Caco-2 (cell line): ENCODE measurements at regions not wholly inside any gene's neighbourhood (a gene's known extent, or its start where the extent isn't known, plus 50 kb on each side); places are given as distances from the start of the nearest gene placed in this dataset.

Experiments
- BruUV-seq: library from RNA; stranded (reverse); fragments of 400-500 nt; replicated peaks from 2 replicates; lab custom pipeline; 2021; lab: Mats Ljungman, UMichigan
- CTCF ChIA-PET: fragments of 300-600 bp; sonication (Branson Sonifier 250); formaldehyde crosslinking; loops from one replicate; lab custom pipeline; 2022; ENCODE audit warnings: antibody characterized with exemption; lab: Charles Lee
- POLR2A ChIA-PET: fragments of 300-600 bp; sonication (Branson Sonifier 250); formaldehyde crosslinking; loops from one replicate; lab custom pipeline; 2022; ENCODE audit warnings: antibody characterized with exemption; lab: Charles Lee
- DNase-seq, 2 experiments: peaks; one replicate each; pipeline versions ENCODE4 v3.0.0 to v3.0.0-alpha.2; 2020 to 2022
- H3K27me3 ChIP-seq: replicated peaks from 2 replicates; pipeline ENCODE4 v1.6.0; 2011; ENCODE audit warnings: low read length; ENCODE audit not compliant: control insufficient read depth, insufficient read depth
- H3K36me3 ChIP-seq: 2 replicates; pipeline ENCODE4 v1.5.1; 2011; ENCODE audit warnings: low read length; ENCODE audit not compliant: control insufficient read depth, insufficient read depth
- H3K4me1 ChIP-seq: fragments of 250-450 bp; sonication (Bioruptor Pico); 2 replicates; pipeline ENCODE4 v1.5.1; 2020; ENCODE audit warnings: mild to moderate bottlenecking
- H3K4me3 ChIP-seq: 2 replicates; pipeline ENCODE4 v1.5.1; 2011; ENCODE audit warnings: low read depth, mild to moderate bottlenecking, control low read depth, low read length
- H3K9me3 ChIP-seq: fragments of 250-450 bp; sonication (Bioruptor Pico); 2 replicates; pipeline ENCODE4 v1.5.1; 2020; ENCODE audit warnings: mild to moderate bottlenecking, moderate library complexity
- H3K27ac Mint-ChIP-seq: one replicate; pipeline ENCODE4 v1.8.0; 2022; ENCODE audit warnings: mixed read lengths; ENCODE audit not compliant: unreplicated experiment
- H3K27me3 Mint-ChIP-seq: one replicate; pipeline ENCODE4 v1.8.0; 2022; ENCODE audit warnings: mixed read lengths; ENCODE audit not compliant: insufficient read depth, unreplicated experiment
- H3K36me3 Mint-ChIP-seq: one replicate; pipeline ENCODE4 v1.8.0; 2022; ENCODE audit warnings: mild to moderate bottlenecking, mixed read lengths; ENCODE audit not compliant: insufficient read depth, unreplicated experiment
- H3K4me1 Mint-ChIP-seq: one replicate; pipeline ENCODE4 v1.8.0; 2022; ENCODE audit warnings: low read depth, mixed read lengths; ENCODE audit not compliant: unreplicated experiment
- H3K4me3 Mint-ChIP-seq: one replicate; pipeline ENCODE4 v1.8.0; 2022; ENCODE audit warnings: mild to moderate bottlenecking, moderate library complexity, mixed read lengths; ENCODE audit not compliant: unreplicated experiment
- H3K9me3 Mint-ChIP-seq: one replicate; pipeline ENCODE4 v1.8.0; 2022; ENCODE audit warnings: mixed read lengths; ENCODE audit not compliant: unreplicated experiment
- intact Hi-C: fragments of 100-400 bp; cut with micrococcal nuclease; formaldehyde crosslinking; loops from one replicate; pipeline ENCODE4 v1.10.0; 2022; ENCODE audit not compliant: unreplicated experiment
- TF ChIP-seq, protein P1 (sequence below), 2 experiments: fragments of 200-600 bp in 1 of 2; IDR thresholded peaks; 1 replicate in 1 of 2; 2 replicates in 1 of 2; pipeline versions ENCODE4 v1.5.1 to v1.8.0; 2011 to 2022; ENCODE audit warnings: antibody characterized with exemption in 1 of 2, control low read depth in 1 of 2, inconsistent platforms in 1 of 2, low read depth in 1 of 2, low read length in 1 of 2, mild to moderate bottlenecking in 1 of 2, moderate library complexity in 1 of 2; ENCODE audit not compliant: insufficient read depth in 1 of 2, severe bottlenecking in 1 of 2, unreplicated experiment in 1 of 2

DNA sequence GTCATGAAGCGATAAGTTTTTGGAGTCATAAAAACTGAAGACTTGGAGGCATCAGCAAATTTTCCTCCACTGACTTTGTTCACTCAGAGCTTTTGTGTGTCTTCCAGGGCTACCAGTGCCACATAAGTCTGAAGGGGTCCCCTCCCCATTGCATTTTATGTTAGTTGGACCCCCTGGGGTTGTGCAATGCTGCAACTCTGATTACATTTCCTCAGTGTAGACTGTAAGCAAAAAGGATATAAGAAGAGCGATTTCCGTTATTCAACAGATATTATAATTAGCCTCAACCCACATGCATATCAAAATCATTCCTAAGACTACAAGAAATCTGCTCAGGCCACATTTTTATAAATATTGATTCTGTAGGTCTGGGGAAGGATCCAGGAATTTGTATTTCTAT is 324.0 kb downstream of the TDRD3 start:
- H3K9me3 Mint-ChIP-seq = no peaks in the 10 kb centered on the region

DNA sequence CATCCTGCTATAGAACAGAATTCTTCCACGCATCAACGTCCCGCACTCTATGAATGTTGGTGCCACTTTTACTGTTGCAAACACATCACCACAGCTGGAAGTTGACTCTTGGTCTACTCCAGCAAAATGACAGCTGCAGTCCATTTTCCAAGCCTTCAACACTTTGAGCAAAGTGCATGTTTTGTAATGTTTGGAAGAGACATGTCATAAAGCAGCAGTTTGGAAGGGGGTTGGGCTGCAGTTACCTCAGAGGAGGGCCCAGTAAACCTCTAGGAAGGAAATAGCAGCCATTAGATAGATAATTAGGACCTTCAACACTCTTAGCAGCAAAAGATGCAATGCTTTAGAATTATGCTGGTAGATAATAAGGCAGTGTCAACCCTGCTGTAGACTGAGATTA is 323.6 kb downstream of the TDRD3 start:
- TF ChIP-seq, protein P1, sequence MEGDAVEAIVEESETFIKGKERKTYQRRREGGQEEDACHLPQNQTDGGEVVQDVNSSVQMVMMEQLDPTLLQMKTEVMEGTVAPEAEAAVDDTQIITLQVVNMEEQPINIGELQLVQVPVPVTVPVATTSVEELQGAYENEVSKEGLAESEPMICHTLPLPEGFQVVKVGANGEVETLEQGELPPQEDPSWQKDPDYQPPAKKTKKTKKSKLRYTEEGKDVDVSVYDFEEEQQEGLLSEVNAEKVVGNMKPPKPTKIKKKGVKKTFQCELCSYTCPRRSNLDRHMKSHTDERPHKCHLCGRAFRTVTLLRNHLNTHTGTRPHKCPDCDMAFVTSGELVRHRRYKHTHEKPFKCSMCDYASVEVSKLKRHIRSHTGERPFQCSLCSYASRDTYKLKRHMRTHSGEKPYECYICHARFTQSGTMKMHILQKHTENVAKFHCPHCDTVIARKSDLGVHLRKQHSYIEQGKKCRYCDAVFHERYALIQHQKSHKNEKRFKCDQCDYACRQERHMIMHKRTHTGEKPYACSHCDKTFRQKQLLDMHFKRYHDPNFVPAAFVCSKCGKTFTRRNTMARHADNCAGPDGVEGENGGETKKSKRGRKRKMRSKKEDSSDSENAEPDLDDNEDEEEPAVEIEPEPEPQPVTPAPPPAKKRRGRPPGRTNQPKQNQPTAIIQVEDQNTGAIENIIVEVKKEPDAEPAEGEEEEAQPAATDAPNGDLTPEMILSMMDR (IDR thresholded peaks at IDR 0.05; ENCODE audit: insufficient read depth in 1 of 2, low read depth in 1 of 2, low read length in 1 of 2, severe bottlenecking in 1 of 2, unreplicated experiment in 1 of 2) = no peak
- ChIA-PET POLR2A (no interaction called here), CTCF (no interaction called here)
- Histone ChIP-seq H3K36me3 (no peaks in the 10 kb centered on the region), H3K4me1 (no peaks in the 10 kb centered on the region), H3K4me3 (no peak overlapping the region), H3K27me3 (no peaks in the 10 kb centered on the region; the same call in 1 of the 2 replicates), H3K9me3 (no peaks in the 10 kb centered on the region)
- Mint-ChIP-seq H3K36me3 (no peaks in the 10 kb centered on the region), H3K4me1 (no peaks in the 10 kb centered on the region), H3K27ac (no peak overlapping the region), H3K4me3 (no peak overlapping the region), H3K9me3 (no peaks in the 10 kb centered on the region), H3K27me3 (peaks cover 4% of the 10 kb centered on the region)
- BruUV-seq = no TSS peak
- DNase-seq = no peak
- intact Hi-C loops = no loop called here

More for the DNA sequence above, 324.0 kb downstream of the TDRD3 start:
- H3K9me3 ChIP-seq = no peaks in the 10 kb centered on the region
- BruUV-seq = no TSS peak
- Mint-ChIP-seq H3K4me3 (no peak overlapping the region), H3K4me1 (no peaks in the 10 kb centered on the region), H3K36me3 (no peaks in the 10 kb centered on the region), H3K27me3 (peaks cover 4% of the 10 kb centered on the region), H3K27ac (no peak overlapping the region)
- ChIA-PET POLR2A (no interaction called here), CTCF (no interaction called here)
- H3K4me1 ChIP-seq = no peaks in the 10 kb centered on the region
- no peaks in the 10 kb centered on the region; the same call in 1 of the 2 replicates for H3K27me3 ChIP-seq
- no peak for DNase-seq
- TF ChIP-seq, protein P1 (IDR thresholded peaks at IDR 0.05; ENCODE audit: insufficient read depth in 1 of 2, low read depth in 1 of 2, low read length in 1 of 2, severe bottlenecking in 1 of 2, unreplicated experiment in 1 of 2) = no peak
- H3K4me3 ChIP-seq = no peak overlapping the region
- no peaks in the 10 kb centered on the region for H3K36me3 ChIP-seq
- intact Hi-C loops = no loop called here

DNA sequence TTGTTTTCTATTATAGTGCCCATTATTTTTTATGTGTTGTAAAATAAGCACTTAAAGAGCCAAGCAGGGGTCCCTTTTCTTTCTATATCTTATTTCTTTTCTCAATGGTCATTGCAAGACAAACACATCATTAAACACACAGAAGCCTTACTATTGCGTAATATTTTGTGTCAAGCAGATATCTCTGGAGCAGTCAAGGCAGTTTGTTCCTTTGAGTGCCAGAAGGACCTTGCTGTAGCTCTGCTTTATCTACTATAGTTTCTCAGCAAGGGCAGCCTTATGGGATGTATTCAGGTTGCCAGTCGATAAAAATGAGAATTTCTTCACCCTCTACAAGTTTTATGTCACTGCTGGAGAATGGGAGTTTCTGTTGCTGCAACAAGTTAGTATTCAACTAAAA is 319.3 kb downstream of the TDRD3 start:
- intact Hi-C loops = no loop called here
- Mint-ChIP-seq H3K9me3 (no peaks in the 10 kb centered on the region), H3K27me3 (no peaks in the 10 kb centered on the region), H3K4me1 (no peaks in the 10 kb centered on the region), H3K4me3 (no peak overlapping the region), H3K36me3 (no peaks in the 10 kb centered on the region), H3K27ac (no peak overlapping the region)
- Histone ChIP-seq H3K4me3 (no peak overlapping the region), H3K36me3 (no peaks in the 10 kb centered on the region), H3K9me3 (no peaks in the 10 kb centered on the region), H3K4me1 (no peaks in the 10 kb centered on the region), H3K27me3 (no peaks in the 10 kb centered on the region; the same call in 1 of the 2 replicates)
- ChIA-PET POLR2A (no interaction called here), CTCF (interaction anchor here (0.5 kb wide), 1 partner anchor 971 kb away, joined by 3 read pairs; no protein-coding TSS in a partner anchor)
- TF ChIP-seq, protein P1 (IDR thresholded peaks at IDR 0.05; ENCODE audit: insufficient read depth in 1 of 2, low read depth in 1 of 2, low read length in 1 of 2, severe bottlenecking in 1 of 2, unreplicated experiment in 1 of 2) = no peak
- DNase-seq = no peak
- no TSS peak for BruUV-seq
